ENCODE measurements at regions not wholly inside any gene's neighbourhood (a gene's known extent, or its start where the extent isn't known, plus 50 kb on each side); places are given as distances from the start of the nearest gene placed in this dataset.

DNA sequence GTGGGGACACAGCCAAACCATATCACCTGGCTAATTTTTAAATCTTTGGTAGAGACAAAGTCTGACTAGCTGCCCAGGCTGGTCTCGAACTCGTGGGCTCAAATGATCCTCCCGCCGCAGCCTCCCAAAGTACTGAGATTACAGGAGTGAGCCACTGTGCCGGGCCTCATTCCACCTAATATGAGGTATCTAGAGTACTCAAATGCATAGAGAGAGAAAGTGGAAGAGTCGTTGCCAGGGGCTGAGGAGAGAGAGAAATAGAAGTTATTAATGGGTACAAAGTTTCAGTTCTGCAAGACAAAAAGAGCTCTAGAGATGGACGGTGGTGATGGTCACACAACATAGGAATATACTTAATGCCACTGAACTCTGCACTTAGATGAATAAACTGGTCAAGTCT, 119.6 kb downstream of the TOMM20 start:
- no peaks in the 10 kb centered on the region for H3K79me2 ChIP-seq (ENCODE audit: insufficient read depth, low read length)
- no peak overlapping the region for H3K4me2 ChIP-seq (ENCODE audit: low read length)

DNA sequence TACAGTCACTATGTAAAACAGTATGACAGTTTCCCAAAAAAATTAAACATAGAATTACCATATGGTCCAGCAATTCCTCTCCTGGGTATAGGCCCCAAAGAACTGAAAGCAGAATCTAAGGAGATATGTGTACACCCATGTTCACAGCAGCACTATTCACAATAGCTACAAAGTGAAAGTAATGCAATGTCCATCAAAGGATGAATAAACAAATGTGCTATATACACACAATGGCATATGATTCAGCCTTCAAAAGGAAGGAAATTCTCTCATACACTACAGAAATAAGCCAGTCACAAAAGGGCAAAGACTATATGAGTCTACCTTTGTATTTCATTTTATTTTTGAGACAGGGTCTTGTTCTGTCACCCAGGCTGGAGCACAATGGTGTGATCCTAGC, 120.4 kb downstream of the TOMM20 start:
- H3F3A ChIP-seq (ENCODE audit: insufficient read depth, low read length), result no peaks in the 10 kb centered on the region
- peaks cover 2% of the 10 kb centered on the region; the same call in 1 of the 2 replicates for H3K9me3 ChIP-seq (ENCODE audit: low read length)
- no peaks in the 10 kb centered on the region for H3K36me3 ChIP-seq (ENCODE audit: insufficient read depth, low read length)
- TF ChIP-seq CTCF (IDR thresholded peaks at IDR 0.05; ENCODE audit: low read length), result no peak
- no peak for TF ChIP-seq EZH2 (IDR thresholded peaks at IDR 0.05; ENCODE audit: borderline replicate concordance, low read length)
- H3K9me2 ChIP-seq (ENCODE audit: low read depth, low read length), result no peaks in the 10 kb centered on the region
- no peaks in the 10 kb centered on the region for H3K79me2 ChIP-seq (ENCODE audit: insufficient read depth, low read length)
- no peaks in the 10 kb centered on the region for H3K27me3 ChIP-seq (ENCODE audit: insufficient read depth, low read length)
- peaks cover 34% of the 10 kb centered on the region for H3K4me1 ChIP-seq (ENCODE audit: insufficient read depth, low read length, severe bottlenecking)
- H3K9ac ChIP-seq (ENCODE audit: low read length), result no peak overlapping the region
- no peak overlapping the region for H3K4me2 ChIP-seq (ENCODE audit: low read length)
- H2AFZ ChIP-seq (ENCODE audit: low read length), result no peak overlapping the region
- no peaks in the 10 kb centered on the region for H4K20me1 ChIP-seq (ENCODE audit: insufficient read depth, low read length)
- no peak overlapping the region for H3K27ac ChIP-seq (ENCODE audit: low read depth, low read length, poor library complexity, severe bottlenecking)
- H3K4me3 ChIP-seq (ENCODE audit: low read depth, low read length, poor library complexity, severe bottlenecking), result no peak overlapping the region

More for the DNA sequence above, 119.6 kb downstream of the TOMM20 start:
- Histone ChIP-seq H3K27ac (ENCODE audit: low read depth, low read length, poor library complexity, severe bottlenecking) (peak overlapping the region; percentile 16), H3K9me3 (ENCODE audit: low read length) (peaks cover 2% of the 10 kb centered on the region; the same call in 1 of the 2 replicates), H3K36me3 (ENCODE audit: insufficient read depth, low read length) (no peaks in the 10 kb centered on the region), H3K4me1 (ENCODE audit: insufficient read depth, low read length, severe bottlenecking) (peaks cover 34% of the 10 kb centered on the region), H3K9me2 (ENCODE audit: low read depth, low read length) (no peaks in the 10 kb centered on the region), H3K4me3 (ENCODE audit: low read depth, low read length, poor library complexity, severe bottlenecking) (no peak overlapping the region), H2AFZ (ENCODE audit: low read length) (no peak overlapping the region), H3K27me3 (ENCODE audit: insufficient read depth, low read length) (no peaks in the 10 kb centered on the region), H3K9ac (ENCODE audit: low read length) (no peak overlapping the region), H3F3A (ENCODE audit: insufficient read depth, low read length) (no peaks in the 10 kb centered on the region), H4K20me1 (ENCODE audit: insufficient read depth, low read length) (no peaks in the 10 kb centered on the region)
- TF ChIP-seq CTCF (IDR thresholded peaks at IDR 0.05; ENCODE audit: low read length) (no peak), EZH2 (IDR thresholded peaks at IDR 0.05; ENCODE audit: borderline replicate concordance, low read length) (no peak)

DNA sequence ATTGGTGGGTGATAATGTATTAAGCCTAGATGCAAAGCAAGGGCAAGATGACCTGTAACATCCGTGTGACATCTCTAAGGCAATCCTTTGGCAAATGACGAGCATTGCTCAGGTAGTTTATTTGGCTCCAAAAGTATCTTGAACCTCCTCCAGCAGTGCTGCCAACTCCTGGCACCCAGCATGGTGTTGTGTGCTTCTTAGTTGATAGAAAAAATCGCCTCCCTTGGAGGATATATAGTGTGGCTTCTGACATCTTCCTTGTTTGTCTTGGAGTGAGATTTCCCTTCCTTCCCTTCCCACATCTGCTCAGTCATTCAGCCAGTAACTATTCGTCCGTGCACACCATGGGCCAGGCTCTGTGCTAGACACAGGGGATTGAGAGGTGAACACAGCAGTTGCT, 121.8 kb downstream of the TOMM20 start:
- no peak overlapping the region for H3K4me3 ChIP-seq (ENCODE audit: low read depth, low read length, poor library complexity, severe bottlenecking)
- H3K79me2 ChIP-seq (ENCODE audit: insufficient read depth, low read length), result no peaks in the 10 kb centered on the region
- H3K4me1 ChIP-seq (ENCODE audit: insufficient read depth, low read length, severe bottlenecking), result peaks cover 25% of the 10 kb centered on the region
- no peaks in the 10 kb centered on the region for H3K9me2 ChIP-seq (ENCODE audit: low read depth, low read length)
- peaks cover 2% of the 10 kb centered on the region; the same call in 1 of the 2 replicates for H3K9me3 ChIP-seq (ENCODE audit: low read length)
- TF ChIP-seq EZH2 (IDR thresholded peaks at IDR 0.05; ENCODE audit: borderline replicate concordance, low read length) (no peak), CTCF (IDR thresholded peaks at IDR 0.05; ENCODE audit: low read length) (no peak)
- H3K9ac ChIP-seq (ENCODE audit: low read length), result no peak overlapping the region
- H4K20me1 ChIP-seq (ENCODE audit: insufficient read depth, low read length), result no peaks in the 10 kb centered on the region
- H3K4me2 ChIP-seq (ENCODE audit: low read length), result no peak overlapping the region
- no peaks in the 10 kb centered on the region for H3K36me3 ChIP-seq (ENCODE audit: insufficient read depth, low read length)
- no peak overlapping the region for H3K27ac ChIP-seq (ENCODE audit: low read depth, low read length, poor library complexity, severe bottlenecking)
- H3K27me3 ChIP-seq (ENCODE audit: insufficient read depth, low read length), result no peaks in the 10 kb centered on the region
- H3F3A ChIP-seq (ENCODE audit: insufficient read depth, low read length), result no peaks in the 10 kb centered on the region
- H2AFZ ChIP-seq (ENCODE audit: low read length), result no peak overlapping the region
